Testis (tissue), 2 donors: ENCODE measurements at regions not wholly inside any gene's neighbourhood (a gene's known extent, or its start where the extent isn't known, plus 50 kb on each side); places are given as distances from the start of the nearest gene placed in this dataset.

Experiments used
- DNase-seq: peaks from one replicate; pipeline ENCODE4 v3.0.0-alpha.2; 2019
- H3K27ac ChIP-seq, 2 donors: fragments of 200-600 bp; sonication (generic); one replicate each; pipeline ENCODE4 v1.5.1; 2019
- H3K27me3 ChIP-seq: fragments of 200-600 bp; sonication (generic); one replicate; pipeline ENCODE4 v1.5.1; 2019
- H3K36me3 ChIP-seq: fragments of 200-600 bp; sonication (generic); one replicate; pipeline ENCODE4 v1.5.1; 2017; ENCODE audit warnings: low read depth; ENCODE audit errors: missing control alignments
- H3K4me1 ChIP-seq: fragments of 200-600 bp; sonication (generic); one replicate; pipeline ENCODE4 v1.5.1; 2019
- H3K4me3 ChIP-seq, 2 donors: fragments of 200-600 bp; sonication (generic); one replicate each; pipeline ENCODE4 v1.5.1; 2017 to 2019
- H3K9me3 ChIP-seq: fragments of 200-600 bp; sonication (generic); one replicate; pipeline ENCODE4 v1.5.1; 2017
- POLR2A ChIP-seq: fragments of 450-650 bp; IDR thresholded peaks from one replicate; pipeline ENCODE4 v1.6.1; 2017; ENCODE audit warnings: antibody characterized with exemption, mild to moderate bottlenecking, moderate library complexity
- WGBS, 2 donors: methylation state at CpG; one replicate each; pipeline ENCODE4 v1.1.5; 2018; 5-methylcytosine and 5-hydroxymethylcytosine counted together
- intact Hi-C: fragments of 100-400 bp; cut with DNase I; formaldehyde crosslinking; loops from one replicate; pipeline ENCODE4 v1.15.1; 2023; ENCODE audit warnings: low total_unique reads
- TF ChIP-seq, protein P1 (sequence below), 3 experiments: fragments of 450-650 bp in 2 of 3; fragments of 200-600 bp in 1 of 3; sonication (generic) in 1 of 3; IDR thresholded peaks; one replicate each; pipeline ENCODE4 v1.5.1; 2016 to 2019; ENCODE audit warnings: antibody characterized with exemption in 3 of 3, mild to moderate bottlenecking in 2 of 3, moderate library complexity in 1 of 3

DNA sequence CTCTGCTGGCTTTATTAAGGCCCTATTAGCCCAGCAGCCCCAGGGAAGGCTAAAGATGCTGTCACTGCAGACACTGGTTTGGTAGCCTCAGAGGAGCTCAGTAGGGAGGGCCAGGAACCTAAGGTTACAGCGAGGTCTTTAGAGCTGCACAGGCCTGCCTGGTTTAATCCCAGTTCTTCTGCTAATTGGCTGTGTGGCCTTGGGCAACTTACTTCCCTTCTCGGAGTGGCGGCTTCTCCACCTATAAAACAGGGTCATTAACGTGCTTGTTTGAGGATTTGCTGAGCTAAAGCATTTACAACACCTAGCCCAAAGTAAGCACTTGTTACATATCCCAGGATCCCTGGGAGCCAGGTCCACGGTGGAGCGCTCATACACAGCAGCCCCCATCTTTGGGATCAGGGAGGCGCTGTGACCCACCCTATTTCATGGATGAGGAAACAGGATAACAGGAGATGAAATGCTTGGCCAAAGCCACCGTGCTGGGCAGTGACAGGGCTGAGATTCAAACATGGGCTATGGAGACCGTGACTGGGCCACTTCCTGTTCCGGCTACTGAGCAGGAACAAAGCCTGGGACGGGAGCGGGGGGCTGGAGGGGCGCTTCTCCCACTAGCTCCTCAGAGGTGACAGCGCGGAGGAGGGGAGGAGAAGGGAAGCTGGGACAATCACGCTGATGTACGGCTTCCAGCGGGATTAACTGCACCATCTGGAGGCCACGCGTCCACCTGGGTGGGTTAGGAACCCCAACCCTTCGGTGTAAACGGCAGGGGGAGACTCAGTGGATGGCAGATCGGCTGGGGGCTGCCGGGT, 61.5 kb downstream of the IGLL1 start:
- DNase-seq: no peak
- Histone ChIP-seq H3K4me3 (no peak overlapping the region), H3K4me1 (peaks cover 41% of the 10 kb centered on the region), H3K9me3 (no peaks in the 10 kb centered on the region), H3K27ac (no peak overlapping the region), H3K27me3 (no peaks in the 10 kb centered on the region), H3K36me3 (no peaks in the 10 kb centered on the region)
- 81 to 84% methylated on average over 21 to 24 of the region's 24 CpGs for WGBS, 2 donors
- TF ChIP-seq POLR2A: no peak
- TF ChIP-seq, protein P1, sequence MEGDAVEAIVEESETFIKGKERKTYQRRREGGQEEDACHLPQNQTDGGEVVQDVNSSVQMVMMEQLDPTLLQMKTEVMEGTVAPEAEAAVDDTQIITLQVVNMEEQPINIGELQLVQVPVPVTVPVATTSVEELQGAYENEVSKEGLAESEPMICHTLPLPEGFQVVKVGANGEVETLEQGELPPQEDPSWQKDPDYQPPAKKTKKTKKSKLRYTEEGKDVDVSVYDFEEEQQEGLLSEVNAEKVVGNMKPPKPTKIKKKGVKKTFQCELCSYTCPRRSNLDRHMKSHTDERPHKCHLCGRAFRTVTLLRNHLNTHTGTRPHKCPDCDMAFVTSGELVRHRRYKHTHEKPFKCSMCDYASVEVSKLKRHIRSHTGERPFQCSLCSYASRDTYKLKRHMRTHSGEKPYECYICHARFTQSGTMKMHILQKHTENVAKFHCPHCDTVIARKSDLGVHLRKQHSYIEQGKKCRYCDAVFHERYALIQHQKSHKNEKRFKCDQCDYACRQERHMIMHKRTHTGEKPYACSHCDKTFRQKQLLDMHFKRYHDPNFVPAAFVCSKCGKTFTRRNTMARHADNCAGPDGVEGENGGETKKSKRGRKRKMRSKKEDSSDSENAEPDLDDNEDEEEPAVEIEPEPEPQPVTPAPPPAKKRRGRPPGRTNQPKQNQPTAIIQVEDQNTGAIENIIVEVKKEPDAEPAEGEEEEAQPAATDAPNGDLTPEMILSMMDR (IDR thresholded peaks at IDR 0.05): no peak
- intact Hi-C loops: no loop called here

DNA sequence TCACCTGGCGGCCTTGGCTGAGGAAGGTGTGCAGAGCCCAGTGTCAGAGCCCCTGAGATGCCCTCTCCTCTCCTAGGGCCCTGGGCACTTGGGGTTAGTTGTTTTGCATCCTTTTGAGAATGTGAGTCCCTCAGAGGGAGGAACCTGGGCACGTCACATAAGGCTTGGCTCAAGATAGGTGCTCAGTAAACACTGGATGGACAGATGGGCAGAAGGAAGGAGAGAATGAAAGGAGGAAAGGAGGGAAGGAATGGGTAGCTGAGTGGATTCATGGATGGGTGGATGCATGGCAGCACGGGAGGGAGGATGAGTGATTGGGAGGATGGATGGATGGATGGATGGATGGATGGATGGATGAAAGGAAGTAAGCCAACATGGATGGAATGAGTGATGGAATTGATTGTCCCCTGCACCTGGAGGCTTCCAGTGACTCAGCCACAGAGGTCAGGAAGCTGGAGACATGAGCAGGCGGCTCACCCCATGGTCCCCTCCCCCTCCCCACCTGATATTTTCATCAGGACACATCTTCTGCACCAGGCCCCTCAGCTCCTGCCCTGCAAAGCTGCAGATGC, 62.2 kb downstream of the IGLL1 start:
- no peaks in the 10 kb centered on the region for H3K9me3 ChIP-seq
- H3K27ac ChIP-seq: no peak overlapping the region
- 81 to 91% methylated on average over 4 of the region's 4 CpGs for WGBS, 2 donors
- no peak for DNase-seq
- no peaks in the 10 kb centered on the region for H3K36me3 ChIP-seq
- no peaks in the 10 kb centered on the region for H3K27me3 ChIP-seq
- peaks cover 34% of the 10 kb centered on the region for H3K4me1 ChIP-seq
- no peak overlapping the region for H3K4me3 ChIP-seq
- intact Hi-C loops: no loop called here
- TF ChIP-seq, protein P1 (IDR thresholded peaks at IDR 0.05): no peak
- no peak for TF ChIP-seq POLR2A

DNA sequence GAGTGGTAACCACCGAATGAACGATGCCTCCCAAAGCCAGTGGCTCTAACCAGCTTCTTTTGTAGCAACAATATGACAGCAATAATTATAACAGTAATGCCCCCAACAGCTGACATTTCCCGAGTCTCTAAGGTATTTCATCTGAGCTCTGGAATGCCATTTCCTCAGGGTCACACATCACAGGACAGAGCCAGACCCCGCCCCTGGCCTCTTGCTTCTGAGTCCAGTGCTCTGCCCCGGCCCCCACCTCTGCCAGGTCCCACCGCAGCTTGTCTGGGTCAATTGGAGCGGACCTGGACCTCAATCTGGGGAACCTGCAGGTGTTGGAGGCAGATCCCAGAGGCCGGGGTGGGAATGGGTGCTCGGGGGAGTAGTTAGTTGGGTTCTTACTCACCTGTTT, 63.8 kb downstream of the IGLL1 start:
- Histone ChIP-seq H3K4me3 (no peak overlapping the region), H3K36me3 (no peaks in the 10 kb centered on the region), H3K27ac (no peak overlapping the region), H3K27me3 (no peaks in the 10 kb centered on the region), H3K4me1 (peaks cover 26% of the 10 kb centered on the region), H3K9me3 (no peaks in the 10 kb centered on the region)
- intact Hi-C loops: no loop called here
- TF ChIP-seq, protein P1 (IDR thresholded peaks at IDR 0.05): no peak
- TF ChIP-seq POLR2A: no peak
- DNase-seq: no peak
- WGBS, 2 donors: 74 to 87% methylated on average over 6 to 9 of the region's 9 CpGs

DNA sequence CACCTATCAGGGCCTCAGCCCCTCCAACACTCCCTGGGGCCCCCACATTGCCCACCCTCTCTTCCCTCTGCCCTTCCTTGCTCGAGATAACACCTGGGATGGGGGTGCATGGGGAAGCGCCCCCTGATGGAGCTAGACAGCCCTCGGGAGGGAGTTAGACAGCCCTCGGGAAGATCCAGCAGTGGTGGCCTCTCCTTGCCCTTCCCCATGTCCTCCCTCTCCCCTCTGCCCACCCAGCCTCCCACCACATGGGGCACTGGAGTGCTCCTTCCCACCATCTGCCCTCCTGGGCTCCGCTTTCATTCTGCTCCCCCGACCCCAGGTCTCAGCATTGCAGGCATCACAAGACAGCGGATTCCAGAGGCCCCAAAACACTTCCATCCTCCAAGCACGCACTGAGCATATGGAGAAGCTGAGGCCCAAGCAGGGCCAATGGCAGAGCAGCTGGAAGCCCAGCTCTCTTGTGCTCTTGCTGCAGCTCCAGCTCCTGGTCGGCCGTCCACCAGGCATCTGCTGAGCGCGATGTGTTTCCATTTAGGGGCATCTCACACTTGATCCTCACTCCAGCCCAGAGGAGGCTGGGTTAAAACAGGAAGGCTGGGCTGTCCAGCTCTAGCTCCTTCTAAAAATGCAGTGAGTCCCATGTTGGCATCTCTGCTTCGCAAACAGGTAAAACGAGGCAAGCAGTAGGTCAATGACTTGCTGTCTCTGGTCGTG, 65.6 kb downstream of the IGLL1 start:
- Histone ChIP-seq H3K9me3 (no peaks in the 10 kb centered on the region), H3K4me1 (peaks cover 10% of the 10 kb centered on the region), H3K36me3 (no peaks in the 10 kb centered on the region), H3K4me3 (no peak overlapping the region), H3K27me3 (no peaks in the 10 kb centered on the region), H3K27ac (no peak overlapping the region)
- 88 to 94% methylated on average over 8 to 15 of the region's 15 CpGs for WGBS, 2 donors
- TF ChIP-seq, protein P1 (IDR thresholded peaks at IDR 0.05): no peak
- TF ChIP-seq POLR2A: no peak
- DNase-seq: no peak
- intact Hi-C loops: no loop called here
